ENCODE measurements at regions not wholly inside any gene's neighbourhood (a gene's known extent, or its start where the extent isn't known, plus 50 kb on each side); places are given as distances from the start of the nearest gene placed in this dataset.

DNA sequence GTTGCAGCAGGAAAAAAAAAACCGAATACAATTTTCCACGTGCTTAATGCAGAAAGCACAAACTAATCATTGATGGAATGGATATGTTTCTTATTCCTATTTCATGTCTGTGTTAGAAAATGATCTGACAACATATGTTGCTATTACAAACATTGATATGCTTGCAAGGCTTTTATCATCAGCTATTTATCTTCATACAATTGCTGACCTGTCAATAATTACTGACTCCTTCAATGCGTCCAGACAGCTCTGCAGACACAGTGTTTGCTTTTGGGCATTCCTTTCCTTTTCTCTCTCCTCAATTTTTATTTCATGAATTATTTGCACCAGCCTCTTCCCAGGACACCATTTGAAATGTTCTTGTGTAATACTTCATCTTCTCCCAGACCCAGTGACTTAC lies 246.2 kb downstream of the SEC23IP start:
- Histone ChIP-seq H3K27me3 (ENCODE audit: insufficient read depth, low read length) (no peaks in the 10 kb centered on the region), H3K4me2 (ENCODE audit: insufficient read depth, insufficient read length, low read length) (no peak overlapping the region), H3K23ac (ENCODE audit: insufficient read length, low read depth, low read length) (no peak overlapping the region), H3T11ph (ENCODE audit: low read length) (no peak overlapping the region), H3K4me1 (ENCODE audit: insufficient read depth, low read length) (peaks cover 4% of the 10 kb centered on the region; the same call in 1 of the 2 replicates), H2AK5ac (ENCODE audit: insufficient read length, low read length) (no peak overlapping the region), H3K4ac (ENCODE audit: low read depth, low read length) (no peak overlapping the region), H3K9ac (ENCODE audit: extremely low read depth, insufficient read length, low read length) (no peak overlapping the region), H4K20me1 (ENCODE audit: control insufficient read depth, insufficient read depth, insufficient read length) (no peaks in the 10 kb centered on the region), H3K56ac (ENCODE audit: insufficient read length, low read depth, low read length) (no peak overlapping the region), H4K91ac (ENCODE audit: insufficient read length, low read depth, low read length) (no peak overlapping the region), H3K9me3 (ENCODE audit: control insufficient read depth, low read depth, low read length) (no peaks in the 10 kb centered on the region), H3K27ac (ENCODE audit: insufficient read length, low read depth, low read length) (no peak overlapping the region), H2BK5ac (ENCODE audit: insufficient read length, low read length) (no peak overlapping the region), H3K79me1 (ENCODE audit: insufficient read depth, low read depth, low read length, poor library complexity, severe bottlenecking) (no peaks in the 10 kb centered on the region), H2BK12ac (ENCODE audit: insufficient read length, low read depth, low read length) (no peak overlapping the region), H2BK20ac (ENCODE audit: low read depth, low read length, poor library complexity, severe bottlenecking) (no peak overlapping the region), H2AFZ (ENCODE audit: low read length) (no peak overlapping the region), H3K79me2 (ENCODE audit: insufficient read depth, low read length) (no peaks in the 10 kb centered on the region), H4K5ac (ENCODE audit: insufficient read length, low read depth, low read length) (no peak overlapping the region), H3K23me2 (ENCODE audit: insufficient read length, low read depth, low read length, poor library complexity, severe bottlenecking) (no peaks in the 10 kb centered on the region), H3K14ac (ENCODE audit: insufficient read depth, low read length) (no peak overlapping the region), H2BK120ac (ENCODE audit: low read depth, low read length, poor library complexity, severe bottlenecking) (no peak overlapping the region), H4K8ac (replicated peaks; ENCODE audit: insufficient read length, low read depth, low read length) (no peak overlapping the region), H3K18ac (ENCODE audit: insufficient read length, low read depth, low read length) (no peak overlapping the region), H2BK15ac (ENCODE audit: low read depth, low read length) (no peak overlapping the region)
- peaks cover 0 to 9% (median 0%) of the 10 kb centered on the region in 3 experiments; a peak in 3 of 7 replicates for H3K36me3 Mint-ChIP-seq (ENCODE audit: insufficient read depth in 1 of 3, low read depth in 3 of 3)
- H3K27me3 Mint-ChIP-seq (ENCODE audit: low read depth), result peaks cover 2% of the 10 kb centered on the region; the same call in 1 of the 2 replicates
- DNase-seq, result no peak
- H3K9me3 Mint-ChIP-seq, result peaks cover 9% of the 10 kb centered on the region in 2 experiments; a peak in 4 of 5 replicates
- H3K27ac Mint-ChIP-seq, result no peak overlapping the region
- WGBS (ENCODE audit: extremely low coverage, insufficient read length, low lambda C conversion rate), result no CpG with 5 or more reads among the region's 3 CpGs
- no peak overlapping the region for H3K4me3 Mint-ChIP-seq
- TF ChIP-seq, protein P1, sequence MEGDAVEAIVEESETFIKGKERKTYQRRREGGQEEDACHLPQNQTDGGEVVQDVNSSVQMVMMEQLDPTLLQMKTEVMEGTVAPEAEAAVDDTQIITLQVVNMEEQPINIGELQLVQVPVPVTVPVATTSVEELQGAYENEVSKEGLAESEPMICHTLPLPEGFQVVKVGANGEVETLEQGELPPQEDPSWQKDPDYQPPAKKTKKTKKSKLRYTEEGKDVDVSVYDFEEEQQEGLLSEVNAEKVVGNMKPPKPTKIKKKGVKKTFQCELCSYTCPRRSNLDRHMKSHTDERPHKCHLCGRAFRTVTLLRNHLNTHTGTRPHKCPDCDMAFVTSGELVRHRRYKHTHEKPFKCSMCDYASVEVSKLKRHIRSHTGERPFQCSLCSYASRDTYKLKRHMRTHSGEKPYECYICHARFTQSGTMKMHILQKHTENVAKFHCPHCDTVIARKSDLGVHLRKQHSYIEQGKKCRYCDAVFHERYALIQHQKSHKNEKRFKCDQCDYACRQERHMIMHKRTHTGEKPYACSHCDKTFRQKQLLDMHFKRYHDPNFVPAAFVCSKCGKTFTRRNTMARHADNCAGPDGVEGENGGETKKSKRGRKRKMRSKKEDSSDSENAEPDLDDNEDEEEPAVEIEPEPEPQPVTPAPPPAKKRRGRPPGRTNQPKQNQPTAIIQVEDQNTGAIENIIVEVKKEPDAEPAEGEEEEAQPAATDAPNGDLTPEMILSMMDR (conservative IDR thresholded peaks at IDR 0.05), result no peak
- H3K4me1 Mint-ChIP-seq, result peaks cover 5 to 6% of the 10 kb centered on the region in 2 experiments

Measured in H9 (cell line).